Endothelial cell of umbilical vein (primary cell): ENCODE measurements at regions not wholly inside any gene's neighbourhood (a gene's known extent, or its start where the extent isn't known, plus 50 kb on each side); places are given as distances from the start of the nearest gene placed in this dataset.

Experiments used
- BruUV-seq: library from RNA; stranded (reverse); fragments of 400-500 nt; replicated peaks from 2 replicates; lab custom pipeline; 2021; lab: Mats Ljungman, UMichigan
- CTCF ChIA-PET: fragments of 300-600, 350-600 bp; sonication (Branson Sonifier 250); formaldehyde crosslinking; loops from one replicate; lab custom pipeline; 2021; ENCODE audit warnings: antibody characterized with exemption, inconsistent platforms; lab: Charles Lee
- POLR2A ChIA-PET: fragments of 300-600, 350-600 bp; sonication (Branson Sonifier 250); formaldehyde crosslinking; loops from one replicate; lab custom pipeline; 2021; ENCODE audit warnings: antibody characterized with exemption, inconsistent platforms; lab: Charles Lee
- DNase-seq: peaks from one replicate; pipeline ENCODE4 v3.0.0-alpha.2; 2011; ENCODE audit warnings: low read depth, low spot score
- FAIRE-seq: peaks from 2 replicates; lab custom pipeline; 2011; peaks lifted over from hg19 to GRCh38; lab: Jason Lieb, UNC
- H2AFZ ChIP-seq: 2 replicates; pipeline ENCODE4 v1.6.0; 2012; ENCODE audit warnings: low read depth, low read length, control low read depth, inconsistent platforms
- H3K27ac ChIP-seq: 2 replicates; pipeline ENCODE4 v1.5.1; 2011; ENCODE audit warnings: low read depth, mild to moderate bottlenecking, control low read depth, low read length, moderate library complexity; ENCODE audit not compliant: insufficient read depth
- H3K27me3 ChIP-seq, 2 experiments: 2 replicates each; pipeline versions ENCODE4 v1.6.0 to v1.6.1; 2011; ENCODE audit warnings: low read length in 2 of 2, mixed read lengths in 1 of 2; ENCODE audit not compliant: control insufficient read depth in 2 of 2, insufficient read depth in 2 of 2
- H3K36me3 ChIP-seq, 2 experiments: 2 replicates in 1 of 2; 3 replicates in 1 of 2; pipeline ENCODE4 v1.5.1; 2011; ENCODE audit warnings: low read length in 2 of 2, mild to moderate bottlenecking in 1 of 2, moderate library complexity in 1 of 2; ENCODE audit not compliant: control insufficient read depth in 2 of 2, insufficient read depth in 2 of 2; ENCODE audit errors: extremely low read depth in 1 of 2
- H3K4me1 ChIP-seq: 3 replicates; pipeline ENCODE4 v1.5.1; 2011; ENCODE audit warnings: mild to moderate bottlenecking, low read length; ENCODE audit not compliant: control insufficient read depth, insufficient read depth; ENCODE audit errors: extremely low read depth
- H3K4me2 ChIP-seq: 2 replicates; pipeline ENCODE4 v1.6.1; 2011; ENCODE audit warnings: low read length, control low read depth, mixed read lengths; ENCODE audit not compliant: insufficient read depth
- H3K4me3 ChIP-seq, 3 experiments: fragments of 200-600 bp in 1 of 3; sonication (generic), shearing (Covaris generic) in 1 of 3; replicated peaks in 1 of 3; 2 replicates each; pipeline ENCODE4 v1.5.1; 2011 to 2016; ENCODE audit warnings: control low read depth in 3 of 3, low read length in 3 of 3, mild to moderate bottlenecking in 2 of 3, inconsistent platforms in 1 of 3, low read depth in 1 of 3, moderate library complexity in 1 of 3; ENCODE audit not compliant: insufficient read depth in 1 of 3
- H3K79me2 ChIP-seq: 2 replicates; pipeline ENCODE4 v1.6.0; 2012; ENCODE audit warnings: low read length, inconsistent platforms; ENCODE audit not compliant: control insufficient read depth, insufficient read depth
- H3K9ac ChIP-seq: replicated peaks from 2 replicates; pipeline ENCODE3; 2011; ENCODE audit warnings: low read length, control low read depth; ENCODE audit not compliant: insufficient read depth; ENCODE audit errors: extremely low read depth
- H3K9me1 ChIP-seq: replicated peaks from 3 replicates; pipeline ENCODE4 v1.6.0; 2011; ENCODE audit warnings: mild to moderate bottlenecking, low read length; ENCODE audit not compliant: control insufficient read depth, insufficient read depth; ENCODE audit errors: extremely low read depth
- H3K9me3 ChIP-seq: replicated peaks from 2 replicates; pipeline ENCODE4 v1.5.1; 2012; ENCODE audit warnings: low read length, inconsistent platforms; ENCODE audit not compliant: control insufficient read depth, insufficient read depth
- H4K20me1 ChIP-seq: replicated peaks from 2 replicates; pipeline ENCODE3; 2011; ENCODE audit warnings: mild to moderate bottlenecking, low read length; ENCODE audit not compliant: control insufficient read depth, insufficient read depth; ENCODE audit errors: extremely low read depth
- CTCF ChIP-seq, 2 donors: IDR thresholded peaks; 1 replicate in 1 of 2; 2 replicates in 1 of 2; pipeline ENCODE4 v1.5.1; 2011; ENCODE audit warnings: low read length in 2 of 2, mild to moderate bottlenecking in 2 of 2, moderate library complexity in 2 of 2, control low read depth in 1 of 2, inconsistent platforms in 1 of 2, low read depth in 1 of 2; ENCODE audit not compliant: insufficient read depth in 1 of 2; ENCODE audit errors: extremely low read depth in 1 of 2
- EZH2 ChIP-seq: IDR thresholded peaks from 2 replicates; pipeline ENCODE4 v1.6.1; 2012; ENCODE audit warnings: borderline replicate concordance, low read depth, mild to moderate bottlenecking, moderate library complexity, low read length, inconsistent platforms; ENCODE audit not compliant: severe bottlenecking
- FOS ChIP-seq: IDR thresholded peaks from 2 replicates; pipeline ENCODE4 v1.6.1; 2011; ENCODE audit warnings: mild to moderate bottlenecking, low read length, moderate library complexity, borderline replicate concordance; ENCODE audit not compliant: insufficient read depth
- GATA2 ChIP-seq: IDR thresholded peaks from 2 replicates; pipeline ENCODE4 v1.7.0; 2011; ENCODE audit warnings: low read depth, mild to moderate bottlenecking, moderate library complexity, mixed read lengths, low read length; ENCODE audit not compliant: insufficient read length, insufficient read depth
- JUN ChIP-seq: IDR thresholded peaks from 2 replicates; pipeline ENCODE4 v1.6.1; 2011; ENCODE audit warnings: borderline replicate concordance, low read depth; ENCODE audit not compliant: insufficient read length, insufficient read depth
- MAX ChIP-seq: IDR thresholded peaks from 2 replicates; pipeline ENCODE4 v1.6.1; 2011; ENCODE audit not compliant: insufficient read depth, insufficient read length
- MYC ChIP-seq: IDR thresholded peaks from one replicate; pipeline ENCODE4 v1.6.1; 2011; ENCODE audit warnings: mild to moderate bottlenecking, low read depth, low read length
- POLR2A ChIP-seq: IDR thresholded peaks from 2 replicates; pipeline ENCODE4 v1.6.1; 2012; ENCODE audit warnings: low read depth, mild to moderate bottlenecking, control low read depth, low read length
- POLR2AphosphoS5 ChIP-seq: IDR thresholded peaks from 2 replicates; pipeline ENCODE4 v1.6.1; 2012; ENCODE audit warnings: low read depth, mild to moderate bottlenecking, control low read depth, low read length, moderate library complexity; ENCODE audit not compliant: insufficient read depth
- dilution Hi-C: fragments of 300-500 bp; cut with MboI; formaldehyde crosslinking; loops from one replicate; pipeline ENCODE4 v1.15.0; 2019; ENCODE audit warnings: low sequenced_read_pairs; ENCODE audit not compliant: extremely low pct_ligation_motif_present
- intact Hi-C: fragments of 100-400 bp; cut with micrococcal nuclease; formaldehyde crosslinking; loops from one replicate; pipeline ENCODE4 v1.10.0; 2022

- Histone ChIP-seq H3K79me2 (no peaks in the 10 kb centered on the region), H3K9me3 (no peaks in the 10 kb centered on the region), H3K4me1 (no peaks in the 10 kb centered on the region), H3K36me3 (no peaks in the 10 kb centered on the region), H3K9ac (no peak overlapping the region), H2AFZ (no peak overlapping the region), H3K27me3 (peaks cover 0 to 2% of the 10 kb centered on the region in 2 experiments), H4K20me1 (no peaks in the 10 kb centered on the region), H3K4me2 (no peak overlapping the region), H3K27ac (no peak overlapping the region), H3K9me1 (no peaks in the 10 kb centered on the region), H3K4me3 (no peak overlapping the region)
- dilution Hi-C loops (no loop called here), intact Hi-C loops (no loop called here)
- BruUV-seq: no TSS peak
- ChIA-PET CTCF (interaction anchor here (1.0 kb wide), 1 partner anchor 21 kb away, joined by 3 read pairs; no protein-coding TSS in a partner anchor), POLR2A (no interaction called here)
- TF ChIP-seq FOS (no peak), CTCF (IDR thresholded peaks at IDR 0.05; ENCODE audit: extremely low read depth in 1 of 2, insufficient read depth in 1 of 2, low read depth in 1 of 2, low read length in 2 of 2) (no peak), MYC (no peak), GATA2 (no peak), POLR2A (no peak), POLR2AphosphoS5 (no peak), EZH2 (no peak), MAX (no peak), JUN (no peak)
- DNase-seq (no peak), FAIRE-seq (no peak)
Measured at GRCh38 chr4:147118528-147118927, 172.9 kb upstream of the TTC29 start.
